Smooth muscle cell (in vitro differentiated cells): ENCODE measurements at regions not wholly inside any gene's neighbourhood (a gene's known extent, or its start where the extent isn't known, plus 50 kb on each side); places are given as distances from the start of the nearest gene placed in this dataset.

Experiments used
- DNase-seq: peaks from one replicate; lab custom pipeline; 2025; ENCODE audit not compliant: unreplicated experiment; lab: John Stamatoyannopoulos, UW
- H2AFZ ChIP-seq: fragments of 200-600 bp; sonication (generic); 2 replicates; pipeline ENCODE4 v1.6.0; 2016; ENCODE audit warnings: antibody characterized with exemption, low read depth, mild to moderate bottlenecking
- H3F3A ChIP-seq: fragments of 200-600 bp; sonication (generic); 2 replicates; pipeline ENCODE4 v1.6.0; 2017; ENCODE audit warnings: antibody characterized with exemption, low read depth
- H3K27ac ChIP-seq: fragments of 200-600 bp; sonication (generic); 2 replicates; pipeline ENCODE4 v1.5.1; 2016; ENCODE audit warnings: low read depth, mild to moderate bottlenecking
- H3K27me3 ChIP-seq: fragments of 200-600 bp; sonication (generic); 2 replicates; pipeline ENCODE4 v1.6.1; 2016; ENCODE audit warnings: low read depth, mild to moderate bottlenecking
- H3K36me3 ChIP-seq: fragments of 200-600 bp; sonication (generic); 2 replicates; pipeline ENCODE4 v1.5.1; 2016; ENCODE audit warnings: low read depth
- H3K4me1 ChIP-seq: fragments of 200-600 bp; sonication (generic); 2 replicates; pipeline ENCODE4 v1.5.1; 2016; ENCODE audit warnings: low read depth
- H3K4me2 ChIP-seq: fragments of 200-600 bp; sonication (generic); 2 replicates; pipeline ENCODE4 v1.6.0; 2016; ENCODE audit warnings: mild to moderate bottlenecking
- H3K4me3 ChIP-seq: fragments of 200-600 bp; sonication (generic); 2 replicates; pipeline ENCODE4 v1.5.1; 2016; ENCODE audit warnings: mild to moderate bottlenecking
- H3K79me2 ChIP-seq: fragments of 200-600 bp; sonication (generic); 2 replicates; pipeline ENCODE4 v1.6.0; 2016; ENCODE audit warnings: low read depth, mild to moderate bottlenecking
- H3K9ac ChIP-seq: fragments of 200-600 bp; sonication (generic); 2 replicates; pipeline ENCODE4 v1.6.0; 2016; ENCODE audit warnings: low read depth
- H3K9me3 ChIP-seq: fragments of 200-600 bp; sonication (generic); replicated peaks from 2 replicates; pipeline ENCODE4 v1.5.1; 2016; ENCODE audit warnings: low read depth
- H4K20me1 ChIP-seq: fragments of 200-600 bp; sonication (generic); 2 replicates; pipeline ENCODE4 v1.6.0; 2016; ENCODE audit warnings: low read depth
- WGBS: methylation state at CpG from one replicate; pipeline ENCODE4 v1.1.7; 2016; ENCODE audit warnings: low lambda C conversion rate; 5-methylcytosine and 5-hydroxymethylcytosine counted together
- TF ChIP-seq, protein P1 (sequence below): fragments of 200-600 bp; sonication (generic); IDR thresholded peaks from 2 replicates; pipeline ENCODE4 v1.5.1; 2017; ENCODE audit warnings: borderline replicate concordance, mild to moderate bottlenecking, antibody characterized with exemption; ENCODE audit not compliant: insufficient read depth, poor library complexity, severe bottlenecking

DNA sequence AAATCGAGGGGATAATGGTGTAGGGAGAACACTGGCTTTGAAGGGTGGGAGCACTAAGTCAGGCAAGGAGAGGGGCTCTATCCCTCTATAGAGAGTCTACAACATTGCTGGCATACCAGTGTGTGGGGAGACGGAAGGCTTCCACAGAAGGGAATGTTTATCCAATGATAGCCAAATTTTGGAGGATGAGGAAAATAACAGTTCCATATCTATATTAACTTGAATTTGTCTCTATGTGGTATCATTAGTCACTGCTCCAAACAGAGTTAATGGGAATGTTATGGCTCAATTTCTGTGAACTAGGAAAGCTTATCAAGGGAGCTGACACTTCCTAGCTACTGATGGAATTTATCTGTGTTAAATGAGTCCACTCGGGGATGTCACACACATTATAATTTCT, 208.9 kb upstream of the PHACTR1 start:
- peaks cover 20% of the 10 kb centered on the region for H3K27me3 ChIP-seq
- no peak overlapping the region for H2AFZ ChIP-seq
- 60% methylated on average over 3 of the region's 3 CpGs for WGBS

DNA sequence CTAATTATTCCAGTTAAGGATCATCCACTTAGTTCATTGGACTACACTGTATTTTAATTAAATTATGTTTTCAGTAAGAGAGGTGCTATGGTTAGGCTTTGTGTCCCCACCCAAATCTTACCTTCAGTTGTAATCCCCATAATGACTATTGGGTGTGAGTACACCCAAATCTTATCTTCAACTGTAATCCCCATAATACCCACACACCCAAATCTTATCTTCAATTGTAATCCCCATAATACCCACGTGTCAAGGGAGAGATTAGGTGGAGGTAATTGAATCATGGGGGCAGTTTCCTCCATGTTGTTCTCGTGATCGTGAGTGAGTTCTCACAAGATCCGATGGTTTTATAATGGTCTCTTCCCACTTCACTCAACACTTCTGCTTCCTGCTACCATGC, 208.0 kb upstream of the PHACTR1 start:
- TF ChIP-seq, protein P1, sequence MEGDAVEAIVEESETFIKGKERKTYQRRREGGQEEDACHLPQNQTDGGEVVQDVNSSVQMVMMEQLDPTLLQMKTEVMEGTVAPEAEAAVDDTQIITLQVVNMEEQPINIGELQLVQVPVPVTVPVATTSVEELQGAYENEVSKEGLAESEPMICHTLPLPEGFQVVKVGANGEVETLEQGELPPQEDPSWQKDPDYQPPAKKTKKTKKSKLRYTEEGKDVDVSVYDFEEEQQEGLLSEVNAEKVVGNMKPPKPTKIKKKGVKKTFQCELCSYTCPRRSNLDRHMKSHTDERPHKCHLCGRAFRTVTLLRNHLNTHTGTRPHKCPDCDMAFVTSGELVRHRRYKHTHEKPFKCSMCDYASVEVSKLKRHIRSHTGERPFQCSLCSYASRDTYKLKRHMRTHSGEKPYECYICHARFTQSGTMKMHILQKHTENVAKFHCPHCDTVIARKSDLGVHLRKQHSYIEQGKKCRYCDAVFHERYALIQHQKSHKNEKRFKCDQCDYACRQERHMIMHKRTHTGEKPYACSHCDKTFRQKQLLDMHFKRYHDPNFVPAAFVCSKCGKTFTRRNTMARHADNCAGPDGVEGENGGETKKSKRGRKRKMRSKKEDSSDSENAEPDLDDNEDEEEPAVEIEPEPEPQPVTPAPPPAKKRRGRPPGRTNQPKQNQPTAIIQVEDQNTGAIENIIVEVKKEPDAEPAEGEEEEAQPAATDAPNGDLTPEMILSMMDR: no peak
- no peaks in the 10 kb centered on the region for H4K20me1 ChIP-seq
- no peak overlapping the region for H3K9ac ChIP-seq
- H3K4me2 ChIP-seq: no peak overlapping the region
- H3K4me1 ChIP-seq: no peaks in the 10 kb centered on the region
- no peaks in the 10 kb centered on the region for H3K36me3 ChIP-seq
- H3K27me3 ChIP-seq: peaks cover 29% of the 10 kb centered on the region
- no peak overlapping the region for H3K27ac ChIP-seq
- WGBS: 66% methylated on average over 4 of the region's 4 CpGs
- no peaks in the 10 kb centered on the region for H3K79me2 ChIP-seq
- DNase-seq: no peak
- H2AFZ ChIP-seq: no peak overlapping the region
- no peaks in the 10 kb centered on the region for H3F3A ChIP-seq
- no peak overlapping the region for H3K4me3 ChIP-seq
- H3K9me3 ChIP-seq: no peaks in the 10 kb centered on the region

More for the DNA sequence above, 208.9 kb upstream of the PHACTR1 start:
- Histone ChIP-seq H3K4me3 (no peak overlapping the region), H3K4me2 (no peak overlapping the region), H3K79me2 (no peaks in the 10 kb centered on the region), H3K27ac (no peak overlapping the region), H3K9me3 (no peaks in the 10 kb centered on the region), H3F3A (no peaks in the 10 kb centered on the region), H3K36me3 (no peaks in the 10 kb centered on the region), H3K9ac (no peak overlapping the region), H4K20me1 (no peaks in the 10 kb centered on the region), H3K4me1 (no peaks in the 10 kb centered on the region)
- TF ChIP-seq, protein P1: no peak
- DNase-seq: no peak

DNA sequence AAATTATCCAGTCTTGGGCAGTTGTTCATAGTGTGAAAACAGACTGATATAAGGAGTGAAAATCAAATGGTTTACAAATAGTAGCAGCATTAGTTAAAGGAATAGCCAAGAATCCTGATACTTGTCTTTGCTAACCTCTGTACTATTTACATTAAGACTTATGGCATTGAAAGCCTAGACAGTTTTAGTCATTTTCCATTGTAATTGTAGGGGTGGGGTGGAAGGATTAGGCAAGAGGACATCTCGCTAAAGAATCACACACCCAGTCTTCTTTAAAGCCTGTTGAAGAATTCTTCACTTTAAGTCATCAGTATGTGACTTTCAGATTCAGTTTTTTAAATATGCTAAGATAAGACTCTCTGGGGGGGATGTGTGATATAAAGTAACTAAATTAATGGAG, 207.5 kb upstream of the PHACTR1 start:
- Histone ChIP-seq H3K9ac (no peak overlapping the region), H3K9me3 (no peaks in the 10 kb centered on the region), H3K36me3 (no peaks in the 10 kb centered on the region), H3K79me2 (no peaks in the 10 kb centered on the region), H3F3A (no peaks in the 10 kb centered on the region), H3K4me3 (no peak overlapping the region), H4K20me1 (no peaks in the 10 kb centered on the region), H3K4me1 (no peaks in the 10 kb centered on the region), H2AFZ (no peak overlapping the region), H3K4me2 (no peak overlapping the region), H3K27ac (no peak overlapping the region), H3K27me3 (peaks cover 29% of the 10 kb centered on the region)
- 50% methylated on average over 1 of the region's 1 CpG for WGBS
- DNase-seq: no peak
- TF ChIP-seq, protein P1: no peak

DNA sequence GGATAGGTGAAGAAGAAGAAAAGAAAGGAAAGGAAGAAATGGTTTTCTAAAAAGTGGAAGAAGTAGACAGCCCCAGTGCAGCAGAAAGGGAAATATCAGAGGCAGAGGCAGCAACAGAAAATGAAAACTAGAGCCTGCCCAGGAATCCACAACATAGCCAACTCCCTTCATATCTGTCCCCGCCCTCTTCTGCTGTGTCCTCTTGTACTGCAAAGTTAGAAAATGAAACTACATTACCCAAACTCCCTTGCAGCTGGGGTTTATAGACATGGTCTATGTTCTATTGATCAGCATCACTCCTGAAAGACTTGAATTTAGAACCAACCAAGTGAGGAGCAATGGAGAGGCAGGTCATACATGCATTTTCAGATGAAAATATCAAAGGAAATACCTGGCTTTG, 200.5 kb upstream of the PHACTR1 start:
- no peaks in the 10 kb centered on the region for H3K4me1 ChIP-seq
- no peaks in the 10 kb centered on the region for H4K20me1 ChIP-seq
- H3K27me3 ChIP-seq: peaks cover 30% of the 10 kb centered on the region
- no peak for DNase-seq
- H3K9ac ChIP-seq: no peak overlapping the region
- no peaks in the 10 kb centered on the region for H3K9me3 ChIP-seq
- H3K4me3 ChIP-seq: no peak overlapping the region
- no peaks in the 10 kb centered on the region for H3F3A ChIP-seq
- TF ChIP-seq, protein P1: no peak
- WGBS: 100% methylated on average over 1 of the region's 1 CpG
- H3K27ac ChIP-seq: no peak overlapping the region
- H3K36me3 ChIP-seq: no peaks in the 10 kb centered on the region
- H3K79me2 ChIP-seq: no peaks in the 10 kb centered on the region
- no peak overlapping the region for H2AFZ ChIP-seq
- no peak overlapping the region for H3K4me2 ChIP-seq
